Colon (tissue), 2 donors: ENCODE measurements at regions not wholly inside any gene's neighbourhood (a gene's known extent, or its start where the extent isn't known, plus 50 kb on each side); places are given as distances from the start of the nearest gene placed in this dataset.

Experiments
- FAIRE-seq: peaks from 2 replicates; lab custom pipeline; 2012; peaks lifted over from hg19 to GRCh38; lab: Jason Lieb, UNC
- donor health status: control.
- donor health status: control.

DNA sequence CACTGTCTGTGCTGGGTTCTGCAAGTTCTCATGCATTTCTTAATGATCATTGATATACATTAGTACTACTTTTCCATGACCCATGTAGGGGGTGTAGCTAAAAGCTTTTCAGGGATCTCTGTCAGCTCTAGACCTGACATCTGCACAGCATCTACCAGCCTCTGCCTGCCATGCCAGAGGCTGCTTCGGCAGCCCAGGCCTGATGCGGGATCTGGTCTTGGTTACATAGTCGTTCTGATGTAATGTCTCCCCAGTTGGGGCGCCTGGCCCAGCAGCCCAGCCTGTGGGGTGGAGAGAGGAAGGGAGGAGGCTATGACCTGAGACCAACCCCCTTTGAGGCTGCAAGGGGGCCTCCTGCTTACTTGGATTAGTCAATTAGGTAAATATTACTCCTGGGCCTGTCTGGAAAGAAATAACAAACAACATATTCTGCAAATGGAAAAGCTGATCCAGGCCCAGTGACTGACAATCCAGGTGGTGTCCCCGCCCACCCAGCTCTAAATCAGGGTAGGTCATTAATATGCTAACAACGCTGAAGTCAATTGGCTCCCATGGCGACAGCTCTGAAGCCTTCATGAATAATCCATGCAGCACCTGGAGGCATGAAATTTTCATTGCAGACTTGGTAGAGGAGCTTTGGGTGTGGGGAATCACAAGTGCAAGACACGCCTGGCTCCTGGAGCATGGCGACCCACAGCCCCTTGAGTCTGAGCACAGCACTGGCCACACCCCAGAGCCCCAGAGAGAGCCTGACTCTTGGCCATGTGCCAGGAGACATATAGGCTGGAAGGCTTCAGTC, 575.3 kb downstream of the CMPK2 start:
- FAIRE-seq: no peak

DNA sequence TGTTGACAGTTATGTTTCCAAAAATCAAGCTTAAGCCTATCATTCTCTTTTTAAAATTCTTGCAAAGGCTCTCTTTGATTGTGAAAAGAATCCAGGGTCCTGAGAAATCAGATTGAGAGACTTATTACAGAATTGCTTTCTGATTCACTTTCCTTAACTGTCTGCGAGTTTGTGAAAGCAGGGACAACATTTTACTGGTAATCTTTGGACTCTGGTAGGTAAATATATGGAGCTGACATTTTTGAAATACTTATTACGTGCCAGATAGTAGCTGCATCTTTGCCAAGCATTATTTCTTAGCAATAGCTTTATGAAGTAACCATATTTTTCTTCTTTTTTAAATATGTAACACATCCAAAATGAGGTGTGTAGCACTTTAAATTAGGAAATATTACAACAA, 570.9 kb downstream of the CMPK2 start:
- FAIRE-seq: no peak

DNA sequence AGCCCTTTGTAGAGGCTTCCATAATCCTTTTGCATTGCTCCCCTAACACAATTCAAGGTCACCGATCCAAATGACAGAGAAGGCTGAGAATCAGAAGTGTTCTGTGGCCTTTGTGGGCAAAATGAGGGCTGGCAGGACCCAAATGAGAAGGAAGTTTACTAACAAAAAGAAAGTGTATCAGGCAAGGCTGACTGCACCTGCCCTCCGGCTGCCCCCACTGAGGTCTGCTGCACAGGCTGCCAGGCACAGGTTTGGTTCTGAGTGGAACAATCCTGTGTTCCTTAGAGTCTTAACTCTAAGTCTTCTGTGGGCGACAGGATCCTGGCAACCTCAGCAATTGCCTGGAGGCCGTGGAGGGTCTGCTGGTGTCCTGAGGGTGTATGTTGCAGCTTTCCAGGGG, 568.5 kb downstream of the CMPK2 start:
- no peak for FAIRE-seq

DNA sequence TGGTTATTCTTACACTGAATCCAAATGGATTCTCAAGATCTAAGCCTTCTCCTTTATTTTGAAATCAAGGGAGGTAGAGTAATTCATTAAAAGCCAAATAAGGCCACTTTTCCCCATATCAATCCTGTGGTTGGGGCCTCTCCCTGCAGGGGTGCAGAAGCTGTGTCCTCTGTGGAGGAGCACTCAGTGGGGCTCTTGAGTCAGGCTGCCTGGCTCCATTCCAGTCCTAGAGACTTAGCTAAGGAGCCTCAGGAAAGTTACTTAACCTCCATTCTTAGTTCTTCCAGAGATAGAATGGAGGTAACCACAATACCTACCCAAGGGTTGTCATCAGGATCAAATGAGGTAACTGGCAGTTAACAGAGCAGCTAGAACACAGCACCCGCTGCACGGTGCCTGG, 564.3 kb downstream of the CMPK2 start:
- FAIRE-seq: no peak

- FAIRE-seq: no peak
Observed at GRCh38 chr2:6308986-6309385, 556.7 kb downstream of the CMPK2 start.

- no peak for FAIRE-seq
Observed at GRCh38 chr2:6309415-6310255, 556.1 kb downstream of the CMPK2 start.

GRCh38 chr2:6310256-6311215, 555.2 kb downstream of the CMPK2 start:
- no peak for FAIRE-seq

DNA sequence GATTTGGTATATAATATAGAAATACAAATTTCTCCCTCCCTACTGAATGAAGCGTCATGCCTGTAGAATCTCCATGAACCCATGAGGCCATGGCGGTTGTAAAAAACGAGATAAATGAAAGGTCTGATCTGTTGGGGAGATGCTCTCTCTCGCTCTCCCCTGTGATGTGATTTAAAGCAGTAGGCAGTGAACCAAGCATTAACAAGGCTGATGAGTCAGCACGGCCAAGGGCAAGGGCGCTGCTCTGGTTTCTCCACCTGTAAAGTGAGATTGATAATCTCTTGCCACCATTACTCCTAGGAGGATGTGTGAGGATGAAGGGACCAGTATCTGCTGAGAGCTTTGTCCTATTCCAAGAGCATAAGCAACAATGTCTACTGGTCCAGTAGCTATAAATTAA, 553.3 kb downstream of the CMPK2 start:
- FAIRE-seq: no peak

- no peak for FAIRE-seq
Observed at GRCh38 chr2:6314218-6314960, 551.3 kb downstream of the CMPK2 start.

DNA sequence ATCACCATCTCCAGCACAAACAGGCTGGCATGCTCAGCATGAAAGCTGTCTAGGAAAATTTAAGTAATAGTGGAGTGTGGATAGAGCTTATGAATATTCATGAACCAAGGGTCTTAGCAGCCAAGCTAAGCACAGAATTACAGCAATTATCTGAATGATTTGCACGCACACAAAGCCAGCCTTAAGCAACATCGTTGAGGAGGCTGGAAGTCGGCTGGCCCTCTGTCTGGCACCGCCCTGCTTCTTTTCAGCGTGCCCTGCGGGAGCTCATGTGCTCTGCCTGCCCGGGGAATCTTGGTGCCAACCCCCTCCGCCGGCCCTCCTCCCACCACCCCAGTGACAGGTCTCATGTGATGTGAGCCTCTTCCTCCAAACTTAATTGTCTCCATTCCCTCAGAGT, 540.1 kb downstream of the CMPK2 start:
- FAIRE-seq: no peak

GRCh38 chr2:6326958-6327357, 538.7 kb downstream of the CMPK2 start:
- no peak for FAIRE-seq

DNA sequence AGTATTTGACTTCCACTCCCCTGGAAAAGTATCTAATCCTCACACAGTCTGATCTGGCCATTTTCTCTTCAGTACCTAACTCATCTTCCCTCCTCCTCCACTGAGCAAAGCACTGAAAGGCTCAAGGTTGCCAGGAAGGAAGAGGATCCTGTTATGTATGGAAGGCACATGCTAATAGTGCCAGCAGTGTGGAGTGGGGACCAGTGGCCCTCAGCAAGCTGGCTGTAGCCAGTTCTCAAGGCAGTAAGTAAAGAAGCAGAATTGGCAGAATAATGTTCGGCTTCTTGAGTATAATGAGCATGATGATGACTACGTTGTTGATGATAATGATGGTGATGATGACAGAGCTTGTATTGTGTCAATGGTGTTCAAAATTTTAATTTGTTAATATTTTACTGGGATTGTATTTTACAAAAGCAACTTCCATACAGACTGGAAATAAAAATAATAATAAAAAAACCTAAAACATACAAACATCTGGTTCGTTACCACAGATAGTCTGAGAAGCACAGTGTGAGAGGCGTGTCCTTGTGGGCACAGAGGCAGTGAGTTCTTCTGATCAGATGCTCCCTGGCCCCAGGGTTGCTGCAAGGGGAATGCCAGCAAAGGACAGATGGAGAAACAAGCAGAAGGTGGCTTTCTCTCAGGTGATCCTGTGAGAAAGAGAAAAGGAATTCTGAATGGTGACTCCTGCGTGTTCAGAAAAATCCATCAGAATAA, 528.8 kb downstream of the CMPK2 start:
- no peak for FAIRE-seq

DNA sequence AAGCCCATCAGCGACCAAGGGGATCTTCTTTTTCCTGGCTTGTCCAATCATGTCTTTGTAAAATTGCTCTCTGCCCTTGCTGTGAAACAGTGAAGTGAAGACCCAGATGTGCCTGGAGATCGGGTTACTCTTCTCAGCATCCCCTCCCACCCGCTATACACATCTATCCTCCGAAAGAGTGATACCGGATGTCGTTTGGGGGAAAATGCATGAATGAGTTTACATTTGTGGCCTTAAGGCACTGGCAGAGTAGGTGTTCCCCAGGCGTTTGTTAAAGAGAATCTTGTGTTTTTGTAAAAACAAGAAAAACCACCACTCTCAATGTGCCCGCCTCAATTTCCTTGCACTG, 528.3 kb downstream of the CMPK2 start:
- FAIRE-seq: no peak

DNA sequence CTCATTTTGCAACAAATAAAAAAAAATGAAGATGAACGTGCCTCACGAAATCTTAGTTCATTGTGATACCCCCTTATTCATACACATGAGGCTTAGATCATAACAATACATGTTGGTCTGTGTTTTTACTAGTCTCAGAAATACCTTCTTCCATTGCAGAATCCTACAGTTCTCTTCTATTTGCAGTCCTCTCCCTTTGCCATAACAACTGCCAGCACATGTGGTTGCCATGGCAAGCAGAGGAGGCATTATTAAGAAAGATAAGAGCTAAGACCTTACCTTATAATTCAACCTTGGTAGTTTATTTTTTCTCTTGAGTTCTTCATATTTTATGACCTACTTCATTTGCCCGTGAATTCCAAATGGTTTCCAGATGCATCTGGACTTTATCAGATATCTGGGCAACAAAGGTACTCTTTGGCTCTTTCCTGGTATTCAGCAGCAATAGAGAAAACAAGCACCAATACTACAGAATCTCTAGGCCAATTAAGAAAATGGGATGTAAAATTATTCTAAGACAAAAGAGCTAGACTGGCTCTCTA, 524.0 kb downstream of the CMPK2 start:
- no peak for FAIRE-seq

DNA sequence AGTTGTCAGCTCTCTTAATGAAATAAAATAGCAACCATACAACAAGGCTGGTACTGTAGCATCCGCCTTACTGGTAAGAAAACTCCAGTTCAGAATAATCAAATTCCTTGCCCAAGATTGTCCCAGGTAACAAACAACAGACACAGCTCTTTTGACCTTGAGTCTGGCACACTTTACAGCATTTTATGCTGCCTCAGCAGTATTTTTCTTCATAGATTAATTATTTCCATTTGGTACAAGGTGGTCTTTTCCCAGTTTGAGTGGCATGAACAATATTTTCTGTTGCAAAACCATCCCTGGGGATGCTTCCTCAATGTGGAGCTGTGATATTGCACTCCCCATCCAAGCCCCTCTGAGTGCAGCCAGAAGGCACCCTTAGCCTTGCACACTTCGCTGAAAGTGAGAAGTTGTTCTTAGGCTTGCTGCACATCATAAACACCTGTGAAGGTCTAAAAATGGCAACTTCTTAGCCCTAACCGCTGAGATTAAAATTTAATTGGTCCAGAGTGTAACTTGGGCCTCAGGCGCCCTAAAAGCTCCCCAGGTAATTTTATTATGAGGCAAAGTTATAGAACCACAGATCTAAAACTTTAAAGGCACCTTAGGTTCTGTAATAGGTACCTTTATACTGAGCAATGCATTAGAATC, 523.3 kb downstream of the CMPK2 start:
- no peak for FAIRE-seq

DNA sequence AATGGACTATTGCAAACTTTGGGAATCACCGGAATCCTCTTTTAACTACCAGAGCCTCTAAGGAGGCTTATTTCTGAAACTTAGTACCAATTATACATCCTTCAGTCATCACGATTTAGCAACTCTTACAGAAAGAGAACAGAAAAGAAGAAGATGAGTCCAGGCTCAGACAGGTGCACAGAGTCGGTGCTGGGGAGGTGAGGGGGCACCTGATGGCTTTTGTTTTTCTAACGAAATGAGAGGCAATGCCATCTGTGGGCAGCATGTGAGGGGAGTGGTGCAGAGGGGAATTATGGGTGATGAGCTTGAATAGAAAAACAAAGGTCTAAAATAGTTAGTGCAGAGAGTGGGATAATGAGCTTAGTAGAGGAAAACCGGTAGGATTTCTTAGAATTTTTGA, 522.6 kb downstream of the CMPK2 start:
- FAIRE-seq: no peak

DNA sequence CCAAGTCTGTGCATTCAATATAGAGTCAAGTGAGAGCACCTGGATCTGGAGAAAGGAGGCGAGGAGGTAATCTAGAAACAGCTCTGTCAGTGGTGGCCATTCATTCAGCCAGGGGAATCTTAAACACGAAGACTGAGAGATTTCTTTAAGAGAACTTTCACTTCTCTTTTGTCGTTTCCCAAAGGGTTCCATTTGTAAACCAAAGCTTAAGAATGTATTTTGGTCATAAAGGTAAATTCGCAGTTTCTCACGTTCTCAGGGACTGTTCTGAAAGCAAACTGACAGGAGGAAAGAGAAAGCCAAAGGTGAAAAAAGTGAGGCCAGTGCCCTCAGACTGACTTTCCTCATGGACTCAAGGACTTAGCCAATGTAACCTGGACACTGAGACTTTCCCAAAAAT, 513.5 kb downstream of the CMPK2 start:
- FAIRE-seq: no peak

GRCh38 chr2:6352906-6353515, 512.7 kb downstream of the CMPK2 start:
- FAIRE-seq: no peak

DNA sequence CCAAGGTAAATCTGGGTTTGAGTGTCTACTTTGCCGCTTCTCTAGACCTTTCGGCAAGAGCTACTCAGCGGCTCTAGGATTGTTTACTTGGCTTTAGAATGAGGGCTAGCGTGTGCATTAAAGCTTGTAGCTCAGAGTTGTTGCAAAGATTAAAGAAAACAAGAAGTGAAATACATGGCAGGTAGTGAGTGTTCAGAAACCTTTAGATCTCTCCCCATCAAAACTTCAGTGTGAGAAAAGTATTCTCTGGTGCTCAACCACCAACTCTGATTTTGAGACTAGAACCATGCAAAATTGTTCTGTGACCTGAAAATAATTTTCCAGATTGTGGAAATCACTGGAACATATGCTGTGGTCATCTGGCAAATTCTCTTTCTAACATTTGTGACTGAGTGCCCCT, 512.0 kb downstream of the CMPK2 start:
- FAIRE-seq: no peak

DNA sequence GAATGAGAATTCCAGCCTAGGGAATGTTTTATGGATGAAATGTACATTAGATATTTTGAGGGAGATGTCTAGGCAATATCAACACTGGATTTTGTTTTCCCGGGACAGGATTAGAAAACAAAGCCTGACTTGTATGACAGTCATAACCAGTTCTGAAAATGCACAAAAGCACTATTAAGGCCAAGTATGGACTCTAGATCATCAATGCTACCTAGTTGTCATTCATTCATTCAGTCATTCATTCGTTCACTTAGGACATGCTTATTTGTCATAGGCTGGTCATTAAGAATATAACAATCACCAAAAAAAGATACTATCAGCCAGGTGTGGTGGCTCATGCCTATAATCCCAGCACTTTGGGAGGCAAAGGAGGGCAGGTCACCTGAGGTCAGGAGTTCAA, 511.2 kb downstream of the CMPK2 start:
- FAIRE-seq: no peak
